Activated CD4-positive, alpha-beta T cell treated with anti-CD3 and anti-CD28 coated beads for 4 hours (primary cell): ENCODE measurements at regions not wholly inside any gene's neighbourhood (a gene's known extent, or its start where the extent isn't known, plus 50 kb on each side); places are given as distances from the start of the nearest gene placed in this dataset.

Experiments
- DNase-seq, 2 donors: peaks; one replicate each; pipeline ENCODE4 v3.0.0-alpha.2; 2020

DNA sequence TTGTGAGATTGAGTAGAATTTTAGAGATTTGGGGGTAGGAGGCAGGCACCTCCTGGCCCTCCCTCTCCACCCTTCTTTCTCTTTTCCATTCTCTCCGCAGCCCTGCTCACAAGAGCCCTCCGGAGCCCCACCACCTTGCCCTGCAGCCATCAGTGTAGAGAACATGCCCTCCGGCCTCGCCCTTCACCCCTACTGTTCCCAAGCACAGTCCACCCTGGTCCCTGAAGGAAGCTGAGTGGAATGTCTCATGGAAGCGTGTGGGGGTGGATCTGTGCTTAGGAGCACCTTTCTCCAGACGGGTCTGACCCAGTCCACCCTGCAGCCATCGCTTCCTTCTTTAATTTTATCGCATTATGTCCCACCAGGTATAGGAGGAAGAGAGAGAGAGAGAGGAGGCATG is 267.1 kb downstream of the NSG2 start:
- no peak for DNase-seq

DNA sequence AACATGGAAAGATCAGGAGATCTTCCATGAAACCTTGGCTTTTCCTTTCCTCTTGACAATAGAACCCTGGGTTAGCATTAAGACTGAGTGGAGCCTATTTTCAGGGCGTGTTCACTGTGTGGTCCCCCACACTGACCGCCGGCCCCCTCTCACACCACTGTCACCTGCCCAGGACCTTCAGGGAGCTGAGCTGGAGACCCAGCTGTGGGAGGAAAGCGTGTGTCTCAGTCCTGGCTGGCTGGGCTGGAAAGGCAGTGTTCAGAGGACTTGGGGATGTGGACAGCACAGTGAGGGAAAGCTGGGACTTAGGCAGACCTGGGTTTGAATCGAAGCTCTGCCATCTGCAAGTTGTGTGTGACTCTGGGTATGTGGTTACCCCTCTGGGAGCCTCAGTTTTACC is 268.1 kb downstream of the NSG2 start:
- DNase-seq: no peak

DNA sequence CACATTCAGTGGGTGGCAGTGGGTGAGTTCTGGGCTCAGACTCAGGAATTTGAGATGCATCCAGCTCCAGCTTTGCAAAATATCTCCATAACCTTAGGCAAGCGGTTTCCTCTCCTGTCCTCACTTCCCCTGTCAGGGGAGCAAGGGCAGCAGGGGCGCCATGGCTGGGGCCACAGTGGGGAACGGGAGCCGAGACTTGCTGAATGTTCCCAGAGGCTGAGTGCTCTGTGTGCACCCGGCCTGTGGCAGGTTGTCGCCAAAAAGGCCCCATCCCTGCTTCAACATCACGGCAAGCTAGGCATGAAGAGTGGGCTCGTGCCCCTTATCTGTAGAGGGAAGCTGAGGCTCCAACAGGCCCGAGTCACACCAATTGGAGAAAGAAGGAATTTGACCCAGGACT is 268.8 kb downstream of the NSG2 start:
- DNase-seq: no peak

DNA sequence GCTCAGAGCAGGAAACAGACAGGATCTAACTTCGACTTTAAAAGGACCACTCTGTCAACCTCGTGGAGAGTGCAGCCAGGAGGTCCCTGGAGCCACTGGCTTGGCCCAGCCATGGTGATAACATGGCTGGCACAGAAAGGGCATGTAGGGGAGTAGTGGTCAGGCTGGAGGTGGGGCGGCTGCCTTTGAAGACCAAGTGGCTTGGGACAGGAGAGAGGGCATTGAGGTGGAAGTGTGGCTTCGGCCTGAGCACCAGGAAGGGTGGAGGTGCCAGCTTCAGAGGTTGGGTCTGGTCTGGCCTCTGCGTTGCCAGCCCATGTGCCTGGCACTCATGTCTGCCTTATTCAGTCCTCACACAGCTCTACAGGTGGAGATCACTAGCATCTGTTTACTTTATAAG is 270.0 kb downstream of the NSG2 start:
- DNase-seq: no peak

DNA sequence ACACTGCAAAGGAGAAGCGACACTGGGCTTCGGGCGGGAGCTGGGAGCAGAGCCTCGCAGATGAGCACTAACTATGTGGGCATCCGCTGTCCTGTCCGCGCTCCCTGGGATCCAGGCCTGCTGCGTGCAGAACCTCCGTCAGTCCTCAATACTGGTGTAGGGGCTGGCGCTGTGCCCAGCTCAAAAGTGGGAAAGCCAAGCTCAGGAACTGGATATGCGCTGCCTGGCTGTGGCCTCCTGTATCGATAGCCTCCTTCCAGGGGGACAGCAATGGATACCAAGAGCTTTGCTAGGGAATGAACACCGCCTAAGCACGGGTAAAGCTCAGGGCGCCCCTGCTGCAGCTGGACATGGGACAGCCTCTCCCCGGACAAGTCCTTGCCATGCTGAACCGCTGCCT is 270.4 kb downstream of the NSG2 start:
- no peak for DNase-seq

DNA sequence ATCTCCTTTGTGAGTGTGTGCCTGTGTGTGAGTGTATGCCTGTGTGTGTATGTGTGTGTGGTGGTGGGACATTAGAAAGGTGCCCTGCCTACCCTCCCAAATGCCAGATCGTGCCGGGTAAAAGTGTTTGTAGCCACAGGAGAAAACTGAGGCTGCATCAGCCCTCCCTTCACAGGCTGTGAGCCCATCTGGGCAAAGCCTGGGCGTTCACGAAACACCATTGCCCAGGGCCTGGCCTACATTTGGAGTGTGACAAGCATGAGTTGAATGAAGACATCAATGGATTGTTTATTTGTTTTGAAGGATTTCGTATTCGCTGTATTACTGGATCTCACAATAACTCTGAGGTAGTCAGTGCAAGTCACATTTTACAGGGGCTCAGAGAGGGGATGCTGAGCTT is 270.8 kb downstream of the NSG2 start:
- no peak for DNase-seq

DNA sequence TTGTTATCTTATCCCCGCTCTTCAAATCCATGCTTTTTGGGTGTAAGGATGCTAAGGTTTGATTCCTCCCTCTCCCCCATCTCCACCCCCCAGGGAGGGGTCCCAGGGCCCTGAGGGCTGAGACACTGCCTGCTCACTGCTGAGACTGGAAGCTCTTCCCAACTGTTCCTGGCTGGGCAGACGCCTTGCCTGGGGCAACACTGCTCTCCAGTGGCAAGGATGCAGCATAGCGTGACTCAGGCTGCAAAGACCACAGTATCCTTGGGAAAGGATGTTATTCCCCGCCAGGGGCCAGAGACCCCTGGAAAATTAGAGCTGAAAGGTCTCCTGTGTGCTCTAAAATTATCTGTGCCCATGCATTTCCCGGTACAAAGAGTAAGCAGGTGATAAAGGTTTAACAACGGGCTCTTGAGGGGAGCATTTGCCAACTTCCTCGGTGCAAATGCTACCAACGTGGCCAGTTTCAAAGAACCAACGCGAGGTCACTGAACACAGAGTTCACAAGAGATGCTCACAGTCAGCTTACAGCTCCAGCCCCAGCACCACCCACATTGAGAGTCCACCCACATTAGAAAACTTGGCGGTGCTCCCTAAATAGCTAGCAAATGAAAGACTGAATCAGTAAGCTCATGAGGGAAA is 271.9 kb downstream of the NSG2 start:
- no peak for DNase-seq

DNA sequence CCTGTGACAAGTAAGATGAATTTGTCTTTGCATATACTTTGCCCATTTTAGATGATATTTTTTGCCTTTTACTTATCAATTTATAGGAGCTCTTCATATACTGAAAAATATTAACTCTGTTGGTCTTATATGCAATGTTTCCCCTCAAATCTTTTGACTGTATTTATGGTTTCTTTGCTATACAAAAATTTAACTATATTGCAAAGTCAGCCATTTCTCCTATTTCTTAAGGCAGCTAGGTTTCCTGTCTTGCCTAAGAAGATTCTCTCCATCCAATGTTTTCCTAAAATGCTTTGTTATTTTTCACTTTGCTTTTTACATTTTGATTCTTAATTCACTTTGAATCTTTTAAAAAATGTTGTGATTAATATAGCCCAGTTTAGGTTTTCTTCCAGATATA is 273.1 kb downstream of the NSG2 start:
- DNase-seq: no peak

DNA sequence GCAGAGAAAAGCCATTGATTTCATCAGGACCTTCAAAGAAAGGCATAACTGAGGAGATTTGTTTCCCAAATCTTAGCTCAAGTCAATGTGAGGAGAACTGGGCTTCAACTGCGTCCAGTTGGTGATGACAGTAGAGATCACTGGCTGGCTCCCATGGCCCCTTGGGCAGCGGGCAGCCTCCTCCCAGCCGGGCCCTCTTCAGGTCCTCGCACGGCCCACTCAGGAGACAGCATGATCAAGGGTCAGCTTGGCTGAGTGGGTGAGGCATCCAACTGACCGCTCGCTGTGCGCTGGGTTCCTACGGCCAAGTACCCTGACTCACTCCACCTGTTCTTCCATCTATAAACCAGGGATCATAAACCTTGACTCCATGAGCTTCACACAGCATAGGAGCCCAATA is 274.0 kb downstream of the NSG2 start:
- DNase-seq: no peak

DNA sequence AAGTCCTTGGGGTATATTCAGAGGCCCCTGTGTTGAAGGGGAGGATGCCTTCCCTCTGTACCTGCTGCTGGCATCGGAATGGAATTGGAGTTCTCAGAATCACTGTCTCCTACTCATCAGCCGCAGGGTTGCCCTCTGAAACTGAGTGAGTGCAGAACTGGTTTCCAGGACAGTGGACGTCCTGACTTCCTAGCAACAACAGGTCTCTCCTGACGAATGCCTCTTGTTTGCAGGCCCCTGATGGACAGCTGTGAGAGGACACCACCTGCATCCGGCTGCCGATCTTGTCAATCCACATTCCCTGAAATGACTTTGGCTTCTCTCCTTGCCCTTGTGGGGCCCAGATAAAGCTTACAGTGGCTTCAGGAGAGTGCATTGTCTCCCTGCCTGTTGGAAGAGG is 274.5 kb downstream of the NSG2 start:
- no peak for DNase-seq

DNA sequence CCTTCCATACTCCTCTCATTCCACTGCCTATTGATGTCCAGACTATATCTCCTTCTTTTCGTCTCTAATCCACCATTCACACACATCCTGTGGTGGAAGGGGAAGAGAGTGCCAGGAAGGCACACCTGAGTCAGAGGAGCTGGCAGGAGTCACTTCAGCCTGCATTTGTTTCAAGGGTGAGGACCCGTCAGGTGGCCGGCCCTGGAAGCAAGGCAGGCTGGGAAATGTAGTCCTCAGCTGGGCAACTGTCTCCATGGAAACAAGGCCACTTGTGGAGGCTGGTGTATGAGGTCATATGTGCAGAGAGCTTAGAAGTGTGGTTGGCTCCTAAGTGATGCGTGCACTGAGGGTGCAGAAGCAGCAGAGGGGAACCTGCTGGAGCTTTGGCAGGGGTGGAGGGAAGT is 278.4 kb downstream of the NSG2 start:
- no peak for DNase-seq

DNA sequence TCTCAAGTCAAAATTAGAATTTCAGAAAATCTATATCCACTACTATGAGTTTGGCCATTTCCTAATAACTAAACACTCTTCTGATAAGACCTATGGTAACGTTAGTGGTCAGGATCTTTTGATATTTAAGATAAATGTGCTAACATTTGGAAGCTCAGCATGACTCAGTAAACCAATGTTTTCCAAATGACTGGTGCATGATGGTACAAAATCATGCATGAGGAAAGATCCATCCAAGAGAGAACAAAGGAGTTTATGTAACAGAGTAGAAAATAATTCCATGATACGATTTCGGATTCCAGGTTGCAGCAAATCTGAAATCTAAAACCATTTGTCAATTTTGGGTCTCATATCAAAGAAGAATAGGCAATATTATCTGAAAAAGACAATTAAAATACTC is 279.2 kb downstream of the NSG2 start:
- no peak for DNase-seq

DNA sequence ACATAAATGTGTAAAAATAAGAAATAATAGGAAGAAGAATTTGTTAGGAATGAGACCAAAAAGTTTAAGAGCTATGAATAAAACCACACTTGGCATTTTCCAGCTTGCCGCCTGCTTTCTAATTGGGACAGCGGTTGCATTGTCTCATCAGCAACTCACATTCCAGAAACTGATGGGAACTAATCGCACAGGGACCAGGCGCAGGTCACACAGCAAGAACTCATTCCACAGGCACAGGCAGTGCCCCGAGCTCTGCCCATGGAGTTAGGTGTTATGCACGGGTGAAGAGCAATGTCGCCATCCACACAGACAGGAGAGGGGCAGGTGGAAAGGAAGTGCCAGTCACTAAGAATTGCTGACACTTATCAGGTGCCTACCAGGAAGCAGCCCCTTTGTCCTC is 279.9 kb downstream of the NSG2 start:
- no peak for DNase-seq

DNA sequence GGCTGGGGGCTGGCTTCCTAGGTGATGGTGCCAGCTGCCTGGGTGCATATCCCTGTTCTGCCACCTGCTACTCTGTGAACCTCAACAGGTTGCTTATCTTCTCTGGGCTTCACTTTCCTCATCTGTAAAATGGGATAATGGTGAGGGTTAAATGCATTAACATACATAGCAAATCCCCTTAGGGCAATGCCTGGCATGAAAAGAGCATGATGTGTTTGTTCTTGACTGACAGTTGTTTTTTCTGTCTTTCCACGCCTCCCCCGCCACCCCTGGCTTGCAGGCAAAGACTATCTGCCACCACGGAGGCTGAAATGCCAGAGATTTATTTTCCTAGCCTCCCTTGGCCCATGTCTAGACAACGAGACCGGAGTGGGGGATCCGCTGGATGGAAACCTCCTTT is 280.5 kb downstream of the NSG2 start:
- no peak for DNase-seq

DNA sequence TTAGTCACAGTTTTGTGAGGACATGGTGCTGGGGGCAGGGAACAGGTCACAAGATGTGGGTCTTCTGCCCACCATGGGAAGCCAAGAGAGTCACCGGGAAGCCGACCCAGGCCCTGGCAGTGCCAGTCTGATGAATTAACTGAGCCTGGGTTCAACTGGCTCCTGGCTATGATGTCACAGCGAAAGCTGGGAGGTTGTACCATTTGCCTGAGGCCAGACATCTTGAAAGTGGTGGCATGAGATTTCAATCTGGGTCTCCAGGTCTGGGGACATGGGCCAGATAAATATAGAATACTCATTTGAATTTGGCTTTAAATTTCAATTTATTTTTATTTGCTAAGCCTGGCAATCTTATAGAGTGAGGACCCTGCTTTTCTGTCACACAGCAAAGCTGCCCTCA is 280.9 kb downstream of the NSG2 start:
- DNase-seq: no peak

DNA sequence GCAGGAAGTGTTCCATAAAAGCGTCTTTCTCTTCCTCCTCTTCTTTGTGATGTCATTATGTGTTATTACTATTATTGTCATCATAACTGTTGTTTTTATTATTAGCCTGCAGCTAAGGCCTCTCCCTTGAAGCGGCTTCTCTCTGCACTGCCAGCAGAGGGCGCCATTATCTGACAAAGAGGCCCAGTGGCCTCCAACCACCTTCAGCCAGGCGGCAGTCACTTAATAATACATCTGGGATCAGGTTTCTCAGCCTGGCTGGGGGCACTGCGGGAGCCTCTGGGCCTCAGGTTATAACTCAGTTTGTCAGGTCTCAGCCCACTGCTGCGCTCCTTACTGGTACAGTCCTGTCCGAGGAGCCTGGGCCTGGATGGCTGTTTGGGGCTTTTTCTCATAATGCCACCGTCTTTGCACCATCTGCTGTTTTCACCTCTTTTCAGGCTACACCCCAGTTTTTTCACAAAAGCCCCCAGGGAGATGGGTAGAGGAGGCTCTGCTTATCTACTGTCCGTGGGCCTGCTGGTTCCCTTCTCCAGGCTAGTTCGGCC is 281.9 kb downstream of the NSG2 start:
- peak; percentile 14 for DNase-seq

DNA sequence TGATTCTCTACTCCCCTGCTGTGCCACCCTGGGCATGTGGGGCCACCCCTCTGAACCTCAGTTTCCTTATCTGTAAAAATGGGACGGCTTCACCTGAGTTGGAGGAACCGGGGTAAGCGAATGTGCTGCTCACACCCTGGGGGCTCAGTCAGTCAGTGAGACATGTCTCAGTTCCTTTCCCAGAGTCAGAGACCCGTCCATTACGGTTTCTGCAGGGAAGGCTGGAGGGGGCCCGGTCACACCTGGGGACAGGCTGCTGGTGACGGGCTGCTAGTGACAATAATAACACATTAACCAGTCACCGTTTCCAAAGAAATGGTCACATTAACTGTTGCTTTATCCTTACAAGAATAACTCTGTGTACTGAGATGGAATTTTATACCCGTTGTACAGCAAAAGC is 282.4 kb downstream of the NSG2 start:
- no peak for DNase-seq

DNA sequence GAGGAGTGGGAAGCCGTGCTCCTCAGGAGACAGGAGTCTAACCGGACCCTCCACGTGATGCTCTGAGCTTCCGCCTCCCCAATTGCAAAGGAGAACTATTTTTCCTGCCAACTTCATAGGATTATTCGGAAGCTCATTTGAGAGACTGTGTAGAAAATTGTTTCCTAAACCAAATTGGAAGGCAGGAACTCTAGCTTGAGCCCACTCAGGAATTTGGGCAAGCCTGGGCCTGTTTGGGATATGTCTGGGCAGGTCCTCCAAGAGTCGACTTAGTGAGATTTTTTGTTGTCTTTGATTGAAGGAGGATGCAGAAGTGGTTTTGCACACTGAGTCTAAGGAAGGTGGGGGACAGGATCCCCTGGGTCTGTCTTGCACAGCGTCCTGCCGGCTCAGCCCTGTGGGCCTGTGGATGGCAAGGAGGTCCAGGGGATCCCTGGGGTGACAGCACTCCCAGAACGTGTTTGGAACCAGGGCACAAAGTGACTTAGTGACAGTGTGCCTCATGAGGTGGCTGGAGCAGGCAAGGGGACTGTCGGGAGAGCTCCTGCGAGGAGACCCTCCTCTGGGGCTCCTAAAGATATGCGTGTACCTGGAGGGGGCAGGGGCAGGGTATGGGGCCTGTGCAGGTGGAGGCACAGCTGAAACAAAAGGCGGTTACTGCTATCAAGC is 283.3 kb downstream of the NSG2 start:
- no peak for DNase-seq

DNA sequence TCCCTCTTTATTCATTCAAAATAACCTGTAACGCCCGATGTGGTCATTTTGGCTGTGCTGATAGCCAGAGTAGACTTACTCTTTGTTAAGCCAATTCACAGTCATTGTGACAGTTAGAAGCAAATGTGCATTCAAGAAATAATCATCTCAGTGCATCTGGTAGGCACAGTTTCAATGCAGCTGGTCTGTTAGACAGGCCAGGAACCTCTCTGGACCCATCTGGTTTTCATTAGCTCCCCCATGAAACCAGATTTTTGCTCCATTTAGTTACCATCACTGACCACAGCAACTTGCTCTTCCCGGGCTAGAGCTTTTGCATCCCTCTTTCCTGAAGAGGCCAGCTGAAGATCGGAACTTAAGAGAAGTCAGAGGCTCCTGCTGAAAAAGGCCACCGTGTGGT is 284.2 kb downstream of the NSG2 start:
- no peak for DNase-seq

DNA sequence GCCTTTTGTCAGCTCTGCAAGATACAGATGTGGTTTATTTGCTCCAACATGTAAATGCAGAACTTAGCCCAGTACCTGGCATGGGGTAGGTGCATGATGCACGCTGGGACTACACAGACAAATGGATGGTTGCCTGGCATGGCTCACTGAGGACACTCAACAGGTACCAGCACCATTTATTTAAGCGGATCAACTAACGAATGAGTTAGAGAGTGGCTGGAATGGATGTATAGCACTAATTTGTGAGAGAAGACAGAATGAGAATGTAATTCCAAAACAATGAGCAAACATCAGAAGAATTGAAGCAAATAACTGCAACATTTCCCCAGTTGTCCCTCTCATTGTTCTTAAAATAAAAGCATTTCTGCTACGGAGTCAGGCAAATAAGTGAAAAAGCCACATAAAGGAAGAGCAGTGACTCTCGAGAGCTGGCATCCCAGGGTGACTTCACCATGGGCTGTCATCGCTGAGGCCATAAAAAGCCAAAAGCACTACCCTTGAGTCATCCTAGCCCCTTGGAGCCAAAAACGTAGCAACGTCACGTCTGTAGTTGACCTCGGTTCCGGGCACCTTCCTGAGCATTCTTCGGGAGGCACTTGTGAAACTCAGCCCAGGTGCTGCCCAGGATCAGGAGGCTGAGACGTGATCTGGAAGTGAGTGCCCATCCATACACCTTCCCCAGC is 290.3 kb downstream of the NSG2 start:
- no peak for DNase-seq

DNA sequence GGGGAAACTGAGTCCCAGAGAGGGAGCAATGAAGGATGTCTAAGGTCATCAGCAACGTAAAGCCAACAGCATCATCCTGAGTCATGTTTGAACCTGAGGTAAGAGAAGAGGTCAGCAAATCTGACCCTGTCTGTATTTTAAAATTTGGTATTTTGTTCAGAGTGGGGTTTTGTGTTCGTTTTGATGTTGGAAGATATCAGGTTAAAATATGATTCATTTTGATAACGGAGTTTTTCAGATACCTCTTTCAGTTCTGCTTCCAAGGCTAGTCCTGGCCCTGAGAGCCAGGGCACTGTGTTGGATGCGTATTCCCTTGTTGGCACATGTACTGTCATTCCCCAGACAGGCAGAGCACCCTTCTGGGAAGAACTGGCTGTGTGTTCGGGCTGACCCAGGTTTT is 291.0 kb downstream of the NSG2 start:
- no peak for DNase-seq

DNA sequence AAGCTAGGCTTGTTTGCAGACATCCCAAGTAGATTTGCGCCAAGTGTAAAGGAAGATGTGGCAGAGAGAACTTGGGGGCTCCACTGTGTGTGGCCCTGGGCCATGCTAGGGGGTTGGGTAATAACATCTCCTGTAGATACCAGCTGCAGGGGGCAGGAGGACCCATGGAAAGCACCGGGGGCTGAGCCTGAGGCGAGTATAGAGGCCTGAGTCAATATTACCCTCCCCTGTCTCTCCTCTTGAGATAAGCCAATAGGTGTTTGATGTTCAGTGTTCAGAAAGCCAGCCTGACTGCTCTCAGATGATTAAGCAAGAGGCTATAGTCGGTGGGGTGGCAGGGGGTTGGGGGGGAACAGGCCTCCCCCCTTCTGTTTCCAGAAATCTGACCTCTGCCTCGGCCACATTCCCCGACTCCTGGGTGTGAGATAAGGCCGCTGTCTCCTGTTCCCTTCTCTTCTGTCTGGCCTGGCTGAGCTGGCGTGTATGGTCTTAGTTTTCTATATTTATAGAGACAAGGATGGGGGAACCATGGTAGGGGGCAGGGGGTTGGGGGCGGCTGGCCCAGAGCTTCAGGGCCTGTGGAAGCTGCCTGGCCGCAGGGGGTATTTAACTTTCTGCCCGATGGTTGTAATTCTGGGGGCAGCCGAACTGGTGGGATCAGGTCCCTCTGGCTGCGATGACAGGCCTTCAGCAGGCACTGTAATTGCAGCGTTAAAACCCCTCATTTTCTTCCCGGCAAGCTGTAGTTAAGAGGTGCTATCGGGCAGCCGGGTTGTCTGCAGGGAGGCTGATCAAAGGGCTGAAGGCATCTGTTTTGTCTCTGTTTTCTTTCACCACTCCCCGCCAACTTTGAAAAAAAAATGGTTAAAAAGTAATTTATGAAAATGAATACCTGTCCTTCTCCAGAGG is 292.0 kb downstream of the NSG2 start:
- no peak for DNase-seq
